DND-41 (cell line): ENCODE measurements at regions not wholly inside any gene's neighbourhood (a gene's known extent, or its start where the extent isn't known, plus 50 kb on each side); places are given as distances from the start of the nearest gene placed in this dataset.

ENCODE experiments used
- ATAC-seq: fragments of 200-7000 bp; cut with Tn5 transposase; 3 replicates; pipeline ENCODE4 v1.9.1; 2021; ENCODE audit warnings: low read depth; ENCODE audit not compliant: insufficient read depth
- DNase-seq: peaks from one replicate; pipeline ENCODE4 v3.0.0-alpha.2; 2020
- H2AFZ ChIP-seq: 2 replicates; pipeline ENCODE4 v1.6.0; 2012; ENCODE audit warnings: low read depth, low read length
- H3K27ac ChIP-seq: 2 replicates; pipeline ENCODE4 v1.5.1; 2012; ENCODE audit warnings: low read length, inconsistent platforms
- H3K27me3 ChIP-seq: fragments of 200-600 bp; sonication (generic); 2 replicates; pipeline ENCODE4 v1.6.0; 2012; ENCODE audit warnings: low read length, mild to moderate bottlenecking, inconsistent platforms; ENCODE audit not compliant: insufficient read depth, poor library complexity
- H3K36me3 ChIP-seq: 2 replicates; pipeline ENCODE4 v1.5.1; 2012; ENCODE audit warnings: low read length, inconsistent platforms; ENCODE audit not compliant: insufficient read depth
- H3K4me1 ChIP-seq: 2 replicates; pipeline ENCODE4 v1.5.1; 2012; ENCODE audit warnings: mild to moderate bottlenecking, low read length; ENCODE audit not compliant: insufficient read depth
- H3K4me2 ChIP-seq: 2 replicates; pipeline ENCODE4 v1.6.0; 2012; ENCODE audit warnings: mild to moderate bottlenecking, moderate library complexity, low read length, inconsistent platforms; ENCODE audit not compliant: insufficient read depth
- H3K4me3 ChIP-seq, 2 experiments: fragments of 200-600 bp in 1 of 2; shearing (Covaris generic) in 1 of 2; 2 replicates each; pipeline ENCODE4 v1.5.1; 2012 to 2016; ENCODE audit warnings: inconsistent platforms in 2 of 2, low read length in 2 of 2, mild to moderate bottlenecking in 2 of 2, low read depth in 1 of 2, moderate library complexity in 1 of 2
- H3K79me2 ChIP-seq: 2 replicates; pipeline ENCODE4 v1.6.0; 2012; ENCODE audit warnings: low read length, inconsistent platforms; ENCODE audit not compliant: insufficient read depth
- H3K9ac ChIP-seq: 2 replicates; pipeline ENCODE4 v1.6.0; 2012; ENCODE audit warnings: low read depth, mild to moderate bottlenecking, inconsistent platforms, low read length, moderate library complexity
- H3K9me3 ChIP-seq: 2 replicates; pipeline ENCODE4 v1.5.1; 2012; ENCODE audit warnings: low read length, moderate library complexity, mild to moderate bottlenecking, inconsistent platforms; ENCODE audit not compliant: insufficient read depth, severe bottlenecking
- H4K20me1 ChIP-seq: 2 replicates; pipeline ENCODE4 v1.6.0; 2012; ENCODE audit warnings: low read length; ENCODE audit not compliant: insufficient read depth
- EZH2 ChIP-seq: IDR thresholded peaks from 3 replicates; pipeline ENCODE4 v1.6.1; 2012; ENCODE audit warnings: borderline replicate concordance, low read depth, mild to moderate bottlenecking, moderate library complexity, low read length, inconsistent platforms; ENCODE audit not compliant: severe bottlenecking
- TF ChIP-seq, protein P1 (sequence below): IDR thresholded peaks from 2 replicates; pipeline ENCODE4 v1.5.1; 2012; ENCODE audit warnings: borderline replicate concordance, low read length, moderate library complexity, mild to moderate bottlenecking; ENCODE audit not compliant: poor library complexity, severe bottlenecking; ENCODE audit errors: extremely low read depth

DNA sequence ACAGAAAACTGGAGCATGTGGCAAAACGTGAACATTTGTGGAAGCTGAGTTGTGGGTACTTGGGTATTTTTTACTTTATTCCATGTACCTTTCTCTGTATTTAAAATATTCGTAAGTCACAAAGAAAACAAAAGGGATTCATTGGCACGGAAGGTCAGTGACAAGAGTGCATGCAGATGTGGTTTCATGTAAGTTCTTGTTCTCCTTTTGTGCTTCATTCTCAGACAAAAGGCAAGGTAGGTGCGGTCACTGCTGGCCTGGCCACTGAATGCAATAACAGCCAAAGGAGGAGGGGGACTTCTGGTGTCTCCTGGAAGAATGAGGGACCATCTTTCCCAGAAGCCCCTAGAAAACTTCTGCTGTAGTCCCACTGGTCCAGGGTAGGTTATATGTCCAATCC is 200.0 kb upstream of the TOPAZ1 start:
- Histone ChIP-seq H3K79me2 (no peaks in the 10 kb centered on the region), H3K27ac (no peak overlapping the region), H3K4me3 (no peak overlapping the region), H3K36me3 (no peaks in the 10 kb centered on the region), H2AFZ (no peak overlapping the region), H3K9ac (no peak overlapping the region), H4K20me1 (no peaks in the 10 kb centered on the region), H3K9me3 (no peaks in the 10 kb centered on the region), H3K4me1 (no peaks in the 10 kb centered on the region), H3K27me3 (peaks cover 12% of the 10 kb centered on the region), H3K4me2 (no peak overlapping the region)
- TF ChIP-seq, protein P1, sequence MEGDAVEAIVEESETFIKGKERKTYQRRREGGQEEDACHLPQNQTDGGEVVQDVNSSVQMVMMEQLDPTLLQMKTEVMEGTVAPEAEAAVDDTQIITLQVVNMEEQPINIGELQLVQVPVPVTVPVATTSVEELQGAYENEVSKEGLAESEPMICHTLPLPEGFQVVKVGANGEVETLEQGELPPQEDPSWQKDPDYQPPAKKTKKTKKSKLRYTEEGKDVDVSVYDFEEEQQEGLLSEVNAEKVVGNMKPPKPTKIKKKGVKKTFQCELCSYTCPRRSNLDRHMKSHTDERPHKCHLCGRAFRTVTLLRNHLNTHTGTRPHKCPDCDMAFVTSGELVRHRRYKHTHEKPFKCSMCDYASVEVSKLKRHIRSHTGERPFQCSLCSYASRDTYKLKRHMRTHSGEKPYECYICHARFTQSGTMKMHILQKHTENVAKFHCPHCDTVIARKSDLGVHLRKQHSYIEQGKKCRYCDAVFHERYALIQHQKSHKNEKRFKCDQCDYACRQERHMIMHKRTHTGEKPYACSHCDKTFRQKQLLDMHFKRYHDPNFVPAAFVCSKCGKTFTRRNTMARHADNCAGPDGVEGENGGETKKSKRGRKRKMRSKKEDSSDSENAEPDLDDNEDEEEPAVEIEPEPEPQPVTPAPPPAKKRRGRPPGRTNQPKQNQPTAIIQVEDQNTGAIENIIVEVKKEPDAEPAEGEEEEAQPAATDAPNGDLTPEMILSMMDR = no peak
- no peak for TF ChIP-seq EZH2
- ATAC-seq = no peak
- no peak for DNase-seq

DNA sequence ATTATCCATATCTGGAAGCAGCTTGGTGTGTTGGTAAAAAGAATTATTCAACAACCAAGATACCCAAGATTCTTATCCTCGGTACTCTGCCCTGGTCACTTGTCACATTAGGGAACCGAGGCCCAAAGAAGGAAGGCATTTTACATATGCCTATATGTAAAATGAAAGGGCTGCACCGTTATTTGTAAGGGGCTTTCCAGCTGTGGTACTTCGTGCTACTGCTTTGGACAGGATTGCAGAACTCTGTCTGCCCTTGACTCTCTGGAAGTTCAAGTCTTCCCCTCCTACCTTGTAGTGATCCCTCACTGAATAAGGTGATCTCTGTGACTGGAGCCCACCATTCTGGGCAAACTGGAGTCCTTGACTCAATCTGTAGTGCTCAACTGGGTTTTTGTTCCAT is 198.9 kb upstream of the TOPAZ1 start:
- no peak overlapping the region for H3K27ac ChIP-seq

DNA sequence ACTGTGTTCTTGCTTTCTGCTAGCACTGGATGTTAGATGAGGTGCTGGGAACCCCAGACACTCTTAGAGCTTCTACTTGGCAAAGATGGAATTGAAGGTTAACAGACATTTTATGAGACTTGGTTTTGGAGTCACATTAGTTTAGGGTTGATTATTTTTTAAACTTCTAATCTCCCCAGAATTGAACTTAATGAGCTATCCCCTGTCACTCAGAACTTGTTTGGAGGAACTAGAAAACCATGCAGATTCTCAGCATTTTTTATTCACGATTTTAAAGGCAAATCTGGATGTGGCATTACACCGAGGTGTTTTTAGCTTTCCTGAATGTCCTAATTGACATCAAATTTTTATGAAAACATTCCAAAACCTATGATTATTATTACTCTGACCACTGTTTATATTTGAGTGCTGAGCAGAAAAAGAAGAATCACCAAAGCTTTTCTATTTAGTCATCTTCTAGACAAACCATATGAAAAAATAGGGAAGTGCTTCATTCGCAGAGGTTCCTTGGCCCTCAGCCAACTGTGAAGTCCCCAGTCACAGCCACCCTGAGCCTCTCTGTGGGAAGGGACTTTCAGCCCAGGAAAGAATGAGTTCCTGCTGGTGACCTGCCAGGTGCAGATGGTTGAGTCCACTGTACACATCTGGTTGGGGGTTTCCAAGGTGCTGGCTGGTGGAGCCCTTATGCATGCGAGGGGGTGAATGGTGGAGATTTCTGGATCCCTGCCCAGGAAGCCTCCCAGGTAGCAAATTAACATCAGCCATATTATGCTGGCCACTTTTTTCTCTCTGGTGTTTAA is 196.0 kb upstream of the TOPAZ1 start:
- no peaks in the 10 kb centered on the region for H3K4me1 ChIP-seq
- H3K9me3 ChIP-seq = no peaks in the 10 kb centered on the region
- no peak overlapping the region for H3K4me3 ChIP-seq
- H3K4me2 ChIP-seq = no peak overlapping the region
- no peak overlapping the region for H2AFZ ChIP-seq
- no peaks in the 10 kb centered on the region for H3K36me3 ChIP-seq
- ATAC-seq = no peak
- TF ChIP-seq EZH2 = no peak
- TF ChIP-seq, protein P1 = no peak
- no peak overlapping the region for H3K9ac ChIP-seq
- H4K20me1 ChIP-seq = no peaks in the 10 kb centered on the region
- H3K27me3 ChIP-seq = peaks cover 11% of the 10 kb centered on the region
- no peak for DNase-seq
- H3K27ac ChIP-seq = no peak overlapping the region
- no peaks in the 10 kb centered on the region for H3K79me2 ChIP-seq

More for the DNA sequence above, 198.9 kb upstream of the TOPAZ1 start:
- DNase-seq (no peak), ATAC-seq (no peak)
- TF ChIP-seq, protein P1 = no peak
- no peak for TF ChIP-seq EZH2
- Histone ChIP-seq H3K79me2 (no peaks in the 10 kb centered on the region), H2AFZ (no peak overlapping the region), H3K36me3 (no peaks in the 10 kb centered on the region), H3K27me3 (peaks cover 12% of the 10 kb centered on the region), H3K4me3 (no peak overlapping the region), H3K4me1 (no peaks in the 10 kb centered on the region), H3K4me2 (no peak overlapping the region), H4K20me1 (no peaks in the 10 kb centered on the region), H3K9ac (no peak overlapping the region), H3K9me3 (no peaks in the 10 kb centered on the region)
